Peyer's patch (tissue), 4 donors: ENCODE measurements at regions not wholly inside any gene's neighbourhood (a gene's known extent, or its start where the extent isn't known, plus 50 kb on each side); places are given as distances from the start of the nearest gene placed in this dataset.

Experiments used
- CTCF ChIP-seq, 6 experiments: fragments of 450-650 bp in 4 of 6; fragments of 200-600 bp in 2 of 6; sonication (generic) in 1 of 6; IDR thresholded peaks; one replicate each; pipeline ENCODE4 v1.5.1; 2017 to 2019; ENCODE audit warnings: antibody characterized with exemption in 6 of 6, mild to moderate bottlenecking in 3 of 6, moderate library complexity in 1 of 6
- POLR2A ChIP-seq, 2 donors: fragments of 450-650 bp; IDR thresholded peaks; one replicate each; pipeline ENCODE4 v1.5.1; 2017; ENCODE audit warnings: antibody characterized with exemption in 2 of 2, mild to moderate bottlenecking in 2 of 2, moderate library complexity in 2 of 2

DNA sequence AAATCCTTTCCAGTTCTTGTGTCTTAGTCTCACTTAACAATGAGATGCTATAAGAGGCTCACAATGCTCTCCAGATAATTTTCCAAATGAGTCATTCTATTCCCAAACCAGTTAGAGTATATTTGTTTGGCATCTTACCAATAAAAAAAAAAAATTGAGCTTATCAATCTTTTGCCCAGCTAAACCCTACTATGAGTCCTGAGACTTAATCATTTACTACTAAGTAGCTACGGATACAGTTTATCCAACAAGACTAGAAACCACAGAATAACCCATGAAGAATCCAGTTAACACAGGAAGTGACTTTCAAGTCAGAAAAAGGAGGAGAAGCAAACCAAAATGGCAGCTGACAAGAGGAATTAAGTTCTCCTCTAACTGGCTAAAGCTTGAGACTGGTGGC is 330.3 kb upstream of the XYLT1 start:
- TF ChIP-seq CTCF (IDR thresholded peaks at IDR 0.05): no peak
- no peak for TF ChIP-seq POLR2A (IDR thresholded peaks at IDR 0.05)
